DMS53 (cell line): ENCODE measurements at regions not wholly inside any gene's neighbourhood (a gene's known extent, or its start where the extent isn't known, plus 50 kb on each side); places are given as distances from the start of the nearest gene placed in this dataset.
A peak's percentile ranks its signal among the peaks of the same experiment; 100 is the strongest.
"Not testable (repeated sequence)": the region's sequence is repeated elsewhere in the genome, so short reads cannot be mapped to it uniquely, and the experiment has no call there.

Source experiments
- DNase-seq: peaks from one replicate; lab custom pipeline; 2025; lab: John Stamatoyannopoulos, UW

- DNase-seq: no peak
These were observed 221.8 kb upstream of the PLXNA2 start for GRCh38 chr1:208465786-208466590.

GRCh38 chr1:208467151-208467780 is 223.1 kb upstream of the PLXNA2 start:
- no peak for DNase-seq

- peak; percentile 50 for DNase-seq
These were observed 231.3 kb upstream of the PLXNA2 start for GRCh38 chr1:208475449-208475848.

GRCh38 chr1:208475951-208476845 is 232.0 kb upstream of the PLXNA2 start:
- peak; percentile 77 for DNase-seq

- DNase-seq: peak; percentile 75
These were observed 232.6 kb upstream of the PLXNA2 start for GRCh38 chr1:208476846-208477170.

- no peak for DNase-seq
These were observed 235.3 kb upstream of the PLXNA2 start for GRCh38 chr1:208479435-208479834.

GRCh38 chr1:208485512-208485911 is 241.3 kb upstream of the PLXNA2 start:
- no peak for DNase-seq

- no peak for DNase-seq
These were observed 242.5 kb upstream of the PLXNA2 start for GRCh38 chr1:208486677-208487076.

- DNase-seq: not testable (repeated sequence)
These were observed 244.2 kb upstream of the PLXNA2 start for GRCh38 chr1:208488432-208488831.

GRCh38 chr1:208496467-208497371 is 252.5 kb upstream of the PLXNA2 start:
- DNase-seq: no peak

- DNase-seq: peak; percentile 57
These were observed 253.8 kb upstream of the PLXNA2 start for GRCh38 chr1:208497866-208498541.

GRCh38 chr1:208499026-208499425 is 254.8 kb upstream of the PLXNA2 start:
- DNase-seq: peak; percentile 22

GRCh38 chr1:208499601-208500000 is 255.4 kb upstream of the PLXNA2 start:
- peak; percentile 88 for DNase-seq

GRCh38 chr1:208500375-208500774 is 256.2 kb upstream of the PLXNA2 start:
- no peak for DNase-seq

- DNase-seq: no peak
These were observed 257.4 kb upstream of the PLXNA2 start for GRCh38 chr1:208501542-208501941.

GRCh38 chr1:208503787-208504186 is 259.6 kb upstream of the PLXNA2 start:
- no peak for DNase-seq

GRCh38 chr1:208506812-208507211 is 262.6 kb upstream of the PLXNA2 start:
- no peak for DNase-seq

GRCh38 chr1:208509072-208509471 is 264.9 kb upstream of the PLXNA2 start:
- DNase-seq: no peak

GRCh38 chr1:208510192-208510952 is 266.2 kb upstream of the PLXNA2 start:
- no peak for DNase-seq

- no peak for DNase-seq
These were observed 267.2 kb upstream of the PLXNA2 start for GRCh38 chr1:208511242-208511860.
